ENCODE measurements at regions not wholly inside any gene's neighbourhood (a gene's known extent, or its start where the extent isn't known, plus 50 kb on each side); places are given as distances from the start of the nearest gene placed in this dataset.

GRCh38 chr4:38601916-38602291 is 62.1 kb upstream of the KLF3 start:
- TF ChIP-seq RBFOX2 (IDR thresholded peaks at IDR 0.05; ENCODE audit: low read depth, low read length), result no peak
- no peak for TF ChIP-seq MED1 (CRISPR knock-in tag; IDR thresholded peaks at IDR 0.05; ENCODE audit: borderline replicate concordance)
- TF ChIP-seq NBN (IDR thresholded peaks at IDR 0.05; ENCODE audit: low read depth), result no peak
- TF ChIP-seq TAF1 (IDR thresholded peaks at IDR 0.05; ENCODE audit: control insufficient read depth, extremely low read depth, insufficient read depth, low read length, severe bottlenecking), result no peak
- TF ChIP-seq TARDBP (IDR thresholded peaks at IDR 0.05), result no peak
- no peak for TF ChIP-seq CTCF (IDR thresholded peaks at IDR 0.05 in 2 of 3, conservative IDR thresholded peaks at IDR 0.05 in 1 of 3; ENCODE audit: insufficient read depth in 2 of 3, low read depth in 1 of 3, low read length in 3 of 3)
- no peak for TF ChIP-seq MAX (CRISPR knock-in tag; IDR thresholded peaks at IDR 0.05)
- no peak for TF ChIP-seq TGIF2 (CRISPR knock-in tag; IDR thresholded peaks at IDR 0.05)
- no peak for TF ChIP-seq SRF (CRISPR knock-in tag; IDR thresholded peaks at IDR 0.05)
- TF ChIP-seq SRSF1 (IDR thresholded peaks at IDR 0.05; ENCODE audit: low read depth, low read length), result no peak

All from K562 (cell line).